Panc1 (cell line): ENCODE measurements at regions not wholly inside any gene's neighbourhood (a gene's known extent, or its start where the extent isn't known, plus 50 kb on each side); places are given as distances from the start of the nearest gene placed in this dataset.

Source experiments
- ATAC-seq: fragments of 200-7000 bp; cut with Tn5 transposase; 2 replicates; pipeline ENCODE4 v1.9.1; 2020; ENCODE audit warnings: mild to moderate bottlenecking, moderate library complexity
- BruUV-seq: library from RNA; stranded (reverse); fragments of 400-500 nt; replicated peaks from 2 replicates; lab custom pipeline; 2021; lab: Mats Ljungman, UMichigan
- CTCF ChIA-PET: fragments of 300-600 bp; sonication (Branson Sonifier 250); formaldehyde crosslinking; loops from one replicate; lab custom pipeline; 2022; ENCODE audit warnings: antibody characterized with exemption; lab: Charles Lee
- POLR2A ChIA-PET: fragments of 300-600 bp; sonication (Branson Sonifier 250); formaldehyde crosslinking; loops from one replicate; lab custom pipeline; 2022; ENCODE audit warnings: antibody characterized with exemption; lab: Charles Lee
- DNase-seq: peaks from one replicate; pipeline ENCODE4 v3.0.0-alpha.2; 2010; ENCODE audit warnings: low read depth, low spot score
- H3K27ac ChIP-seq: 2 replicates; pipeline ENCODE4 v1.5.1; 2011; ENCODE audit warnings: mild to moderate bottlenecking, low read length, inconsistent platforms
- H3K27me3 ChIP-seq: fragments of 200-500 bp; sonication (Bioruptor generic); 2 replicates; pipeline ENCODE4 v1.6.0; 2014; ENCODE audit warnings: low read length, inconsistent platforms; ENCODE audit not compliant: control insufficient read depth, insufficient read depth
- H3K36me3 ChIP-seq: fragments of 200-500 bp; sonication (Bioruptor generic); 2 replicates; pipeline ENCODE4 v1.5.1; 2014; ENCODE audit warnings: inconsistent platforms, mild to moderate bottlenecking, low read length, moderate library complexity; ENCODE audit not compliant: control insufficient read depth, insufficient read depth
- H3K4me1 ChIP-seq: 2 replicates; pipeline ENCODE4 v1.5.1; 2011; ENCODE audit warnings: inconsistent platforms, mild to moderate bottlenecking, low read length, moderate library complexity; ENCODE audit not compliant: control insufficient read depth, insufficient read depth
- H3K4me3 ChIP-seq, 2 experiments: 2 replicates each; pipeline ENCODE4 v1.5.1; 2011 to 2012; ENCODE audit warnings: low read depth in 2 of 2, low read length in 2 of 2, mild to moderate bottlenecking in 2 of 2, inconsistent platforms in 1 of 2, moderate library complexity in 1 of 2
- H3K9me3 ChIP-seq: fragments of 200-500 bp; sonication (Bioruptor generic); 2 replicates; pipeline ENCODE4 v1.5.1; 2014; ENCODE audit warnings: low read depth, mild to moderate bottlenecking, inconsistent platforms, low read length, moderate library complexity; ENCODE audit not compliant: control insufficient read depth, insufficient read depth
- POLR2AphosphoS5 ChIP-seq: IDR thresholded peaks from 2 replicates; pipeline ENCODE4 v1.6.1; 2012; ENCODE audit warnings: mild to moderate bottlenecking, low read depth, low read length, moderate library complexity
- SIN3A ChIP-seq: IDR thresholded peaks from 2 replicates; pipeline ENCODE4 v1.6.1; 2012; ENCODE audit warnings: low read depth, mild to moderate bottlenecking, low read length, moderate library complexity, borderline replicate concordance; ENCODE audit not compliant: insufficient read depth
- TCF7L2 ChIP-seq: IDR thresholded peaks from 2 replicates; pipeline ENCODE4 v1.6.1; 2011; ENCODE audit warnings: mild to moderate bottlenecking, low read depth, low read length, inconsistent platforms
- in situ Hi-C: cut with HindIII; loops from 2 replicates; pipeline ENCODE4 v1.10.0; 2016; ENCODE audit warnings: low sequenced_read_pairs, low pct_unique_long_range_greater_than_20kb
- intact Hi-C: fragments of 100-400 bp; cut with micrococcal nuclease; formaldehyde crosslinking; loops from one replicate; pipeline ENCODE4 v1.10.0; 2022; ENCODE audit not compliant: unreplicated experiment
- TF ChIP-seq, protein P1 (sequence below): fragments of 450-650 bp; IDR thresholded peaks from 2 replicates; pipeline ENCODE4 v1.5.1; 2017; ENCODE audit warnings: mild to moderate bottlenecking
- TF ChIP-seq, protein P2 (sequence below), 2 experiments: IDR thresholded peaks; 2 replicates each; pipeline ENCODE4 v1.6.1; 2011 to 2012; ENCODE audit warnings: low read depth in 2 of 2, control low read depth in 1 of 2, low read length in 1 of 2, mild to moderate bottlenecking in 1 of 2, moderate library complexity in 1 of 2; ENCODE audit not compliant: insufficient read depth in 1 of 2

DNA sequence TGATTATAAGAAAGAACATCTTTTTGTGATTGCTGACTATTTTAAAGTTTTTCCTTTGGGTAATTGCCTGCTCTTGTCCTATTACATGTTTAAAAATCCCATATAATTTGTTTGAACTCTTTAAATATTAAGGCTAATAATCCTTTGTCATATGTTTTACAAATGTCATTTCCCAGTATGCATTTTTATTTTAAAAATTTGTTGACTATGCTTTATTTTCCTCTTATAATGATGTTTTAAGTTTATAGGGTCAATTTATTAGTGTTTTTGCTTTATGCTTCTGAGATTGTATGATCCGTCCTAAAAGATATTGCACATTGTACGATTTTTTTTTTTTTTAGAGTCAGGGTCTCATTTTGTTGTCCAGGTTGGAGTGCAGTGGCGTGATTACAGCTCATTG is 297.2 kb downstream of the RNF144B start:
- POLR2A ChIA-PET, result no interaction called here
- Histone ChIP-seq H3K4me1 (no peaks in the 10 kb centered on the region), H3K9me3 (no peaks in the 10 kb centered on the region), H3K27me3 (no peaks in the 10 kb centered on the region), H3K36me3 (no peaks in the 10 kb centered on the region), H3K27ac (no peak overlapping the region), H3K4me3 (no peak overlapping the region)
- BruUV-seq, result no TSS peak
- no peak for TF ChIP-seq TCF7L2
- TF ChIP-seq SIN3A, result no peak
- no peak for TF ChIP-seq POLR2AphosphoS5
- TF ChIP-seq, protein P1, sequence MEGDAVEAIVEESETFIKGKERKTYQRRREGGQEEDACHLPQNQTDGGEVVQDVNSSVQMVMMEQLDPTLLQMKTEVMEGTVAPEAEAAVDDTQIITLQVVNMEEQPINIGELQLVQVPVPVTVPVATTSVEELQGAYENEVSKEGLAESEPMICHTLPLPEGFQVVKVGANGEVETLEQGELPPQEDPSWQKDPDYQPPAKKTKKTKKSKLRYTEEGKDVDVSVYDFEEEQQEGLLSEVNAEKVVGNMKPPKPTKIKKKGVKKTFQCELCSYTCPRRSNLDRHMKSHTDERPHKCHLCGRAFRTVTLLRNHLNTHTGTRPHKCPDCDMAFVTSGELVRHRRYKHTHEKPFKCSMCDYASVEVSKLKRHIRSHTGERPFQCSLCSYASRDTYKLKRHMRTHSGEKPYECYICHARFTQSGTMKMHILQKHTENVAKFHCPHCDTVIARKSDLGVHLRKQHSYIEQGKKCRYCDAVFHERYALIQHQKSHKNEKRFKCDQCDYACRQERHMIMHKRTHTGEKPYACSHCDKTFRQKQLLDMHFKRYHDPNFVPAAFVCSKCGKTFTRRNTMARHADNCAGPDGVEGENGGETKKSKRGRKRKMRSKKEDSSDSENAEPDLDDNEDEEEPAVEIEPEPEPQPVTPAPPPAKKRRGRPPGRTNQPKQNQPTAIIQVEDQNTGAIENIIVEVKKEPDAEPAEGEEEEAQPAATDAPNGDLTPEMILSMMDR, result no peak
- TF ChIP-seq, protein P2, sequence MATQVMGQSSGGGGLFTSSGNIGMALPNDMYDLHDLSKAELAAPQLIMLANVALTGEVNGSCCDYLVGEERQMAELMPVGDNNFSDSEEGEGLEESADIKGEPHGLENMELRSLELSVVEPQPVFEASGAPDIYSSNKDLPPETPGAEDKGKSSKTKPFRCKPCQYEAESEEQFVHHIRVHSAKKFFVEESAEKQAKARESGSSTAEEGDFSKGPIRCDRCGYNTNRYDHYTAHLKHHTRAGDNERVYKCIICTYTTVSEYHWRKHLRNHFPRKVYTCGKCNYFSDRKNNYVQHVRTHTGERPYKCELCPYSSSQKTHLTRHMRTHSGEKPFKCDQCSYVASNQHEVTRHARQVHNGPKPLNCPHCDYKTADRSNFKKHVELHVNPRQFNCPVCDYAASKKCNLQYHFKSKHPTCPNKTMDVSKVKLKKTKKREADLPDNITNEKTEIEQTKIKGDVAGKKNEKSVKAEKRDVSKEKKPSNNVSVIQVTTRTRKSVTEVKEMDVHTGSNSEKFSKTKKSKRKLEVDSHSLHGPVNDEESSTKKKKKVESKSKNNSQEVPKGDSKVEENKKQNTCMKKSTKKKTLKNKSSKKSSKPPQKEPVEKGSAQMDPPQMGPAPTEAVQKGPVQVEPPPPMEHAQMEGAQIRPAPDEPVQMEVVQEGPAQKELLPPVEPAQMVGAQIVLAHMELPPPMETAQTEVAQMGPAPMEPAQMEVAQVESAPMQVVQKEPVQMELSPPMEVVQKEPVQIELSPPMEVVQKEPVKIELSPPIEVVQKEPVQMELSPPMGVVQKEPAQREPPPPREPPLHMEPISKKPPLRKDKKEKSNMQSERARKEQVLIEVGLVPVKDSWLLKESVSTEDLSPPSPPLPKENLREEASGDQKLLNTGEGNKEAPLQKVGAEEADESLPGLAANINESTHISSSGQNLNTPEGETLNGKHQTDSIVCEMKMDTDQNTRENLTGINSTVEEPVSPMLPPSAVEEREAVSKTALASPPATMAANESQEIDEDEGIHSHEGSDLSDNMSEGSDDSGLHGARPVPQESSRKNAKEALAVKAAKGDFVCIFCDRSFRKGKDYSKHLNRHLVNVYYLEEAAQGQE (IDR thresholded peaks at IDR 0.05; ENCODE audit: insufficient read depth in 1 of 2, low read depth in 2 of 2, low read length in 1 of 2), result no peak
- intact Hi-C loops (no loop called here), in situ Hi-C loops (no loop called here)
- DNase-seq, result no peak
- CTCF ChIA-PET, result no interaction called here
- no peak for ATAC-seq

GRCh38 chr6:18692929-18693685 is 306.0 kb downstream of the RNF144B start:
- TF ChIP-seq SIN3A (no peak), POLR2AphosphoS5 (no peak), TCF7L2 (no peak)
- TF ChIP-seq, protein P2 (IDR thresholded peaks at IDR 0.05; ENCODE audit: insufficient read depth in 1 of 2, low read depth in 2 of 2, low read length in 1 of 2), result no peak
- TF ChIP-seq, protein P1, result no peak
- Histone ChIP-seq H3K36me3 (no peaks in the 10 kb centered on the region), H3K4me1 (no peaks in the 10 kb centered on the region), H3K9me3 (no peaks in the 10 kb centered on the region), H3K4me3 (no peak overlapping the region), H3K27ac (no peak overlapping the region), H3K27me3 (no peaks in the 10 kb centered on the region)
- CTCF ChIA-PET, result no interaction called here
- BruUV-seq, result no TSS peak
- no peak for ATAC-seq
- in situ Hi-C loops, result no loop called here
- intact Hi-C loops, result no loop called here
- POLR2A ChIA-PET, result no interaction called here
- no peak for DNase-seq
